Progenitor cell of endocrine pancreas (in vitro differentiated cells): ENCODE measurements at regions not wholly inside any gene's neighbourhood (a gene's known extent, or its start where the extent isn't known, plus 50 kb on each side); places are given as distances from the start of the nearest gene placed in this dataset.
A peak's percentile ranks its signal among the peaks of the same experiment; 100 is the strongest.

Experiments used
- DNase-seq: peaks from one replicate; pipeline ENCODE4 v3.0.0; 2021; ENCODE audit warnings: low spot score; ENCODE audit not compliant: unreplicated experiment
- H3K27ac Mint-ChIP-seq: 2 replicates; pipeline ENCODE4 v1.8.0; 2021; ENCODE audit warnings: mild to moderate bottlenecking, moderate library complexity, mixed read lengths
- H3K27me3 Mint-ChIP-seq: 2 replicates; pipeline ENCODE4 v1.8.0; 2021; ENCODE audit warnings: mixed read lengths
- H3K36me3 Mint-ChIP-seq: 2 replicates; pipeline ENCODE4 v1.8.0; 2022; ENCODE audit warnings: mixed read lengths; ENCODE audit not compliant: insufficient read depth
- H3K4me1 Mint-ChIP-seq: 2 replicates; pipeline ENCODE4 v1.8.0; 2021; ENCODE audit warnings: low read depth, mixed read lengths
- H3K4me3 Mint-ChIP-seq: 2 replicates; pipeline ENCODE4 v1.8.0; 2021; ENCODE audit warnings: low read depth, mild to moderate bottlenecking, moderate library complexity, mixed read lengths
- H3K9me3 Mint-ChIP-seq: 2 replicates; pipeline ENCODE4 v1.8.0; 2021; ENCODE audit warnings: low read depth, mixed read lengths
- TF ChIP-seq, protein P1 (sequence below): fragments of 200-600 bp; sonication (generic); IDR thresholded peaks from one replicate; pipeline ENCODE4 v1.5.0; 2021; ENCODE audit warnings: antibody characterized with exemption, mild to moderate bottlenecking; ENCODE audit not compliant: unreplicated experiment

DNA sequence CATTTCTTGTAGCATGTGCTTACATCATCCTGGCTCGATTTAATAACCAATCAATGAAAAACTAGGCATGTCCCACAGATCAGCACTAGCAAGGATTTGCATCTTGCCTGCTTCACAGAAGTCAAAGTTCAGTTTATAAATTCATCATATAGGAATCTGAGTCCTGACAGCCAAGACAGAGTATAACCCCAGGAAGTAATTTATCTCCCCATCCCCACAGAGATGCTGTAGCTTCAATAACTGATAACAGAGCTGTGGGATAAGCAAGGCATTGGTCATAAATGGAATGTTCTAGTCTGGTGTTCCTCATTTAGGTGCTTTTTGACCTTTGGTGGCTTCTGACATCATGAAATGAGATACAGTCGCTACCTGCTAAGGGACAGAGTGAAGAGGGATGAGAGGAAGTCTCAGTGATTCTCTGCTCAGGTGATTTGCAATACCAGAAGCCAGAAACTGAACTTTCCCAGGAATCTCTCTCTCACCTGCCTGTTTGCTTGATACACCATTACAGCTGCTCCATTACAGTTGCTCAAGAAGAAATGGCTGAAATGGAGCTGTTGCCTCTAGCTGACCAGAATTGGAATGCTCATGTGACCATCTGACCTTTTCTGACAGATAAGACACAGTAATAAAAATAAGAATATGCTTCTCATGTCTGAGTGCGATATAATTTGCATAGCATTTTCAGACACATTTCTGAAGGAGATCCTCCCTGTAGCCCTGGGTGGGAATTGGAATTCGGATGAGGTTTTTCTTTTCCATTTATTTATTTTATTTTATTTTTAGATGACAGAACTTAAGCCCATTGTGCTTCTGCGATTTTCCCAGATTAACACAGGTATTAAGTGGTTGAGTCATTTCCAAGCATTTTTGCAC lies 217.1 kb upstream of the KCNMB2 start:
- Mint-ChIP-seq H3K27ac (no peak overlapping the region), H3K9me3 (no peaks in the 10 kb centered on the region), H3K4me1 (peaks cover 21% of the 10 kb centered on the region), H3K27me3 (no peaks in the 10 kb centered on the region), H3K36me3 (no peaks in the 10 kb centered on the region), H3K4me3 (no peak overlapping the region)
- DNase-seq, result no peak
- TF ChIP-seq, protein P1, sequence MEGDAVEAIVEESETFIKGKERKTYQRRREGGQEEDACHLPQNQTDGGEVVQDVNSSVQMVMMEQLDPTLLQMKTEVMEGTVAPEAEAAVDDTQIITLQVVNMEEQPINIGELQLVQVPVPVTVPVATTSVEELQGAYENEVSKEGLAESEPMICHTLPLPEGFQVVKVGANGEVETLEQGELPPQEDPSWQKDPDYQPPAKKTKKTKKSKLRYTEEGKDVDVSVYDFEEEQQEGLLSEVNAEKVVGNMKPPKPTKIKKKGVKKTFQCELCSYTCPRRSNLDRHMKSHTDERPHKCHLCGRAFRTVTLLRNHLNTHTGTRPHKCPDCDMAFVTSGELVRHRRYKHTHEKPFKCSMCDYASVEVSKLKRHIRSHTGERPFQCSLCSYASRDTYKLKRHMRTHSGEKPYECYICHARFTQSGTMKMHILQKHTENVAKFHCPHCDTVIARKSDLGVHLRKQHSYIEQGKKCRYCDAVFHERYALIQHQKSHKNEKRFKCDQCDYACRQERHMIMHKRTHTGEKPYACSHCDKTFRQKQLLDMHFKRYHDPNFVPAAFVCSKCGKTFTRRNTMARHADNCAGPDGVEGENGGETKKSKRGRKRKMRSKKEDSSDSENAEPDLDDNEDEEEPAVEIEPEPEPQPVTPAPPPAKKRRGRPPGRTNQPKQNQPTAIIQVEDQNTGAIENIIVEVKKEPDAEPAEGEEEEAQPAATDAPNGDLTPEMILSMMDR, result no peak

GRCh38 chr3:178320456-178321351 lies 215.5 kb upstream of the KCNMB2 start:
- H3K9me3 Mint-ChIP-seq, result no peaks in the 10 kb centered on the region
- H3K27me3 Mint-ChIP-seq, result no peaks in the 10 kb centered on the region
- no peak for DNase-seq
- no peak overlapping the region for H3K4me3 Mint-ChIP-seq
- H3K4me1 Mint-ChIP-seq, result peaks cover 21% of the 10 kb centered on the region
- no peaks in the 10 kb centered on the region for H3K36me3 Mint-ChIP-seq
- TF ChIP-seq, protein P1, result no peak
- H3K27ac Mint-ChIP-seq, result peak overlapping the region; percentile 25

- H3K4me1 Mint-ChIP-seq, result peaks cover 17% of the 10 kb centered on the region
- H3K9me3 Mint-ChIP-seq, result no peaks in the 10 kb centered on the region
- H3K36me3 Mint-ChIP-seq, result no peaks in the 10 kb centered on the region
- no peak for DNase-seq
- TF ChIP-seq, protein P1, result no peak
- no peak overlapping the region for H3K4me3 Mint-ChIP-seq
- H3K27me3 Mint-ChIP-seq, result no peaks in the 10 kb centered on the region
- H3K27ac Mint-ChIP-seq, result no peak overlapping the region
These were observed 211.9 kb upstream of the KCNMB2 start for GRCh38 chr3:178324356-178324755.

- H3K4me3 Mint-ChIP-seq, result no peak overlapping the region
- no peak for DNase-seq
- TF ChIP-seq, protein P1, result peak; percentile 49
These were observed 210.9 kb upstream of the KCNMB2 start for GRCh38 chr3:178325330-178325729.

GRCh38 chr3:178329936-178330335 lies 206.3 kb upstream of the KCNMB2 start:
- peaks cover 6% of the 10 kb centered on the region for H3K9me3 Mint-ChIP-seq
- no peaks in the 10 kb centered on the region for H3K27me3 Mint-ChIP-seq
- no peak overlapping the region for H3K27ac Mint-ChIP-seq
- H3K4me3 Mint-ChIP-seq, result no peak overlapping the region
- no peaks in the 10 kb centered on the region for H3K36me3 Mint-ChIP-seq
- TF ChIP-seq, protein P1, result no peak
- peaks cover 9% of the 10 kb centered on the region for H3K4me1 Mint-ChIP-seq
- DNase-seq, result no peak

More at GRCh38 chr3:178325330-178325729, 210.9 kb upstream of the KCNMB2 start:
- Mint-ChIP-seq H3K9me3 (no peaks in the 10 kb centered on the region), H3K4me1 (peaks cover 15% of the 10 kb centered on the region), H3K27ac (no peak overlapping the region), H3K36me3 (no peaks in the 10 kb centered on the region), H3K27me3 (no peaks in the 10 kb centered on the region)
